ENCODE measurements at regions not wholly inside any gene's neighbourhood (a gene's known extent, or its start where the extent isn't known, plus 50 kb on each side); places are given as distances from the start of the nearest gene placed in this dataset.

- TF ChIP-seq SP1 (IDR thresholded peaks at IDR 0.05) (no peak), TAF1 (conservative IDR thresholded peaks at IDR 0.05) (no peak), EGR1 (IDR thresholded peaks at IDR 0.05; ENCODE audit: low read depth in 2 of 2) (no peak), YY1 (IDR thresholded peaks at IDR 0.05) (no peak), HNF4G (IDR thresholded peaks at IDR 0.05) (no peak)
Measured at GRCh38 chr2:186093174-186093573, 354.6 kb downstream of the FSIP2 start (continued).

GRCh38 chr2:186098821-186099220 is 360.2 kb downstream of the FSIP2 start:
- DNase-seq (ENCODE audit: low spot score): no peak
- no peak overlapping the region for H3K9ac ChIP-seq (ENCODE audit: low read depth in 1 of 2, low read length in 2 of 2)
- H3K36me3 ChIP-seq (ENCODE audit: control insufficient read depth in 4 of 4, insufficient read depth in 3 of 4, low read depth in 1 of 4, low read length in 3 of 4): no peaks in the 10 kb centered on the region
- TF ChIP-seq JUND (IDR thresholded peaks at IDR 0.05) (no peak), SP1 (IDR thresholded peaks at IDR 0.05) (no peak), TAF1 (conservative IDR thresholded peaks at IDR 0.05) (no peak), YY1 (IDR thresholded peaks at IDR 0.05) (no peak), MAX (IDR thresholded peaks at IDR 0.05) (no peak), EGR1 (IDR thresholded peaks at IDR 0.05; ENCODE audit: low read depth in 2 of 2) (no peak), RAD21 (IDR thresholded peaks at IDR 0.05) (no peak), RXRA (IDR thresholded peaks at IDR 0.05) (no peak), ATF3 (IDR thresholded peaks at IDR 0.05) (no peak), FOXA1 (IDR thresholded peaks at IDR 0.05) (no peak), CTCF (IDR thresholded peaks at IDR 0.05; ENCODE audit: low read depth, low read length, missing input control) (no peak), FOXA2 (IDR thresholded peaks at IDR 0.05) (no peak), NR2F2 (IDR thresholded peaks at IDR 0.05) (no peak), ZBTB33 (IDR thresholded peaks at IDR 0.05) (no peak), REST (IDR thresholded peaks at IDR 0.05) (no peak), HNF4A (conservative IDR thresholded peaks at IDR 0.05) (no peak), HNF4G (IDR thresholded peaks at IDR 0.05) (no peak), GABPA (IDR thresholded peaks at IDR 0.05 in 1 of 2, conservative IDR thresholded peaks at IDR 0.05 in 1 of 2) (no peak)
- H3K4me1 ChIP-seq (ENCODE audit: control insufficient read depth in 4 of 4, insufficient read depth in 4 of 4, low read length in 3 of 4): peaks cover 0 to 6% (median 3%) of the 10 kb centered on the region in 4 donors
- no peaks in the 10 kb centered on the region for H3K27me3 ChIP-seq (ENCODE audit: control insufficient read depth in 4 of 4, insufficient read depth in 4 of 4, low read length in 3 of 4)
- no peak overlapping the region for H3K4me3 ChIP-seq (ENCODE audit: low read depth in 1 of 3, low read length in 3 of 3)
- no peak overlapping the region for H3K27ac ChIP-seq (ENCODE audit: low read depth in 1 of 2, low read length in 2 of 2)
- WGBS: 87% methylated on average over 1 of the region's 1 CpG
- no peaks in the 10 kb centered on the region for H3K9me3 ChIP-seq (ENCODE audit: control insufficient read depth in 4 of 4, low read length in 3 of 4)

Data from liver (tissue), 8 donors.